ENCODE measurements at regions not wholly inside any gene's neighbourhood (a gene's known extent, or its start where the extent isn't known, plus 50 kb on each side); places are given as distances from the start of the nearest gene placed in this dataset.

DNA sequence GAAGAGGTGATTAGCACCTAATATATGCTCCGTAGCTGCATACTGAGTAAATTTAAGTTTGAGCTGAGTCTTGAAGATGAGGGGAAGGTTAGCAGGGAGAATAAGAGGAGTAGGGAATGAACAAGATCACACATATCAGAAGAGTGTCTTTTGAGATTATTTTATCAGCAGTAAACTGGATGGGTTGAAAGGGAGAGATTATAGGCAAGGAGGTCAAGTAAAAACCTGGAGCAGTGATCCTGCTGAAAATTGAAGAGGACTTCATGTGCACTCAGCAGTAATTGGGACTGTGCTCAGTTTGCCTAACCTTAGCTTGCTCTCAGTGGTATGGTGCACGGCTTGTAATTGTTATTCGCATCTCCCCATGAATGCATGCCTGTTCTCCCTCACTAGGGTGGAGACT is 79.5 kb upstream of the PICALM start:
- Histone ChIP-seq H3K27ac (ENCODE audit: low read length) (no peak overlapping the region), H3K9ac (ENCODE audit: low read length) (no peak overlapping the region), H3K4me3 (ENCODE audit: low read length) (no peak overlapping the region), H4K20me1 (ENCODE audit: low read length) (no peaks in the 10 kb centered on the region), H3K4me1 (ENCODE audit: insufficient read depth, low read length) (peaks cover 16% of the 10 kb centered on the region), H3F3A (ENCODE audit: low read length, unreplicated experiment) (no peaks in the 10 kb centered on the region), H3K4me2 (ENCODE audit: low read length) (no peak overlapping the region), H3K9me3 (ENCODE audit: low read length) (no peaks in the 10 kb centered on the region), H3K27me3 (ENCODE audit: low read length) (no peaks in the 10 kb centered on the region), H3K36me3 (ENCODE audit: low read depth, low read length) (no peaks in the 10 kb centered on the region), H2AFZ (ENCODE audit: low read length) (no peak overlapping the region), H3K79me2 (ENCODE audit: low read length) (no peaks in the 10 kb centered on the region), H3K9me2 (replicated peaks; ENCODE audit: low read length) (no peaks in the 10 kb centered on the region)
- intact Hi-C loops (cut with micrococcal nuclease) = no loop called here
- TF ChIP-seq, protein P1, sequence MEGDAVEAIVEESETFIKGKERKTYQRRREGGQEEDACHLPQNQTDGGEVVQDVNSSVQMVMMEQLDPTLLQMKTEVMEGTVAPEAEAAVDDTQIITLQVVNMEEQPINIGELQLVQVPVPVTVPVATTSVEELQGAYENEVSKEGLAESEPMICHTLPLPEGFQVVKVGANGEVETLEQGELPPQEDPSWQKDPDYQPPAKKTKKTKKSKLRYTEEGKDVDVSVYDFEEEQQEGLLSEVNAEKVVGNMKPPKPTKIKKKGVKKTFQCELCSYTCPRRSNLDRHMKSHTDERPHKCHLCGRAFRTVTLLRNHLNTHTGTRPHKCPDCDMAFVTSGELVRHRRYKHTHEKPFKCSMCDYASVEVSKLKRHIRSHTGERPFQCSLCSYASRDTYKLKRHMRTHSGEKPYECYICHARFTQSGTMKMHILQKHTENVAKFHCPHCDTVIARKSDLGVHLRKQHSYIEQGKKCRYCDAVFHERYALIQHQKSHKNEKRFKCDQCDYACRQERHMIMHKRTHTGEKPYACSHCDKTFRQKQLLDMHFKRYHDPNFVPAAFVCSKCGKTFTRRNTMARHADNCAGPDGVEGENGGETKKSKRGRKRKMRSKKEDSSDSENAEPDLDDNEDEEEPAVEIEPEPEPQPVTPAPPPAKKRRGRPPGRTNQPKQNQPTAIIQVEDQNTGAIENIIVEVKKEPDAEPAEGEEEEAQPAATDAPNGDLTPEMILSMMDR (conservative IDR thresholded peaks at IDR 0.05; ENCODE audit: low read depth, low read length) = no peak
- no peak for TF ChIP-seq EZH2 (IDR thresholded peaks at IDR 0.05; ENCODE audit: low read length, unreplicated experiment)
- no peak for TF ChIP-seq EZH2phosphoT487 (IDR thresholded peaks at IDR 0.05; ENCODE audit: borderline replicate concordance, low read length)
- CTCF ChIA-PET = no interaction called here
- ATAC-seq = no peak
- no TSS peak for BruUV-seq (replicated peaks)
- POLR2A ChIA-PET (ENCODE audit: unreplicated experiment) = no interaction called here
- DNase-seq = no peak

DNA sequence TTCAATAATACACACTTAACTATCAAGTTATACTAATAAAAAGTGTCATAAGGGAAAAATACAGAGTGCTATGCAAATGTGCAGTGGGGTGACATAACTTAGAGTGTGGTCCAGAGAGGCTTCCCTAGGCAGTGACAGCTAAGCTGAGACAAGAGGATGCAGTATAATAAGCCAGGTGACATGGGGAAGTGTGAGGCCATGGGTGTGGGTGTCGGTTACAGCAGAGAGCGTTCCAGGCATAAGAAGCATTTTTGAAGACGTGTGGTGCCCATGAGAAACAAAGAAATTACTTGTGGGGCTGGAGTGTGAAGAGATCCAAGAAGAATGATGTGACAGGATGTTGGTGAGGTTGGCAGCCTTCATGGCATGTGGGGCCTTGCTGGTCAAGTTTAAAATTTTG is 78.1 kb upstream of the PICALM start:
- Histone ChIP-seq H2AFZ (ENCODE audit: low read length) (no peak overlapping the region), H3K9ac (ENCODE audit: low read length) (no peak overlapping the region), H3K79me2 (ENCODE audit: low read length) (no peaks in the 10 kb centered on the region), H3K9me3 (ENCODE audit: low read length) (no peaks in the 10 kb centered on the region), H3K4me1 (ENCODE audit: insufficient read depth, low read length) (peaks cover 15% of the 10 kb centered on the region), H3K9me2 (replicated peaks; ENCODE audit: low read length) (no peaks in the 10 kb centered on the region), H3K27me3 (ENCODE audit: low read length) (no peaks in the 10 kb centered on the region), H4K20me1 (ENCODE audit: low read length) (no peaks in the 10 kb centered on the region), H3K4me2 (ENCODE audit: low read length) (no peak overlapping the region), H3K27ac (ENCODE audit: low read length) (no peak overlapping the region), H3K36me3 (ENCODE audit: low read depth, low read length) (no peaks in the 10 kb centered on the region), H3F3A (ENCODE audit: low read length, unreplicated experiment) (no peaks in the 10 kb centered on the region), H3K4me3 (ENCODE audit: low read length) (no peak overlapping the region)
- intact Hi-C loops (cut with micrococcal nuclease) = no loop called here
- TF ChIP-seq EZH2 (IDR thresholded peaks at IDR 0.05; ENCODE audit: low read length, unreplicated experiment) (no peak), EZH2phosphoT487 (IDR thresholded peaks at IDR 0.05; ENCODE audit: borderline replicate concordance, low read length) (no peak)
- TF ChIP-seq, protein P1 (conservative IDR thresholded peaks at IDR 0.05; ENCODE audit: low read depth, low read length) = no peak
- ChIA-PET POLR2A (ENCODE audit: unreplicated experiment) (no interaction called here), CTCF (no interaction called here)
- DNase-seq = no peak
- no peak for ATAC-seq
- BruUV-seq (replicated peaks) = no TSS peak

DNA sequence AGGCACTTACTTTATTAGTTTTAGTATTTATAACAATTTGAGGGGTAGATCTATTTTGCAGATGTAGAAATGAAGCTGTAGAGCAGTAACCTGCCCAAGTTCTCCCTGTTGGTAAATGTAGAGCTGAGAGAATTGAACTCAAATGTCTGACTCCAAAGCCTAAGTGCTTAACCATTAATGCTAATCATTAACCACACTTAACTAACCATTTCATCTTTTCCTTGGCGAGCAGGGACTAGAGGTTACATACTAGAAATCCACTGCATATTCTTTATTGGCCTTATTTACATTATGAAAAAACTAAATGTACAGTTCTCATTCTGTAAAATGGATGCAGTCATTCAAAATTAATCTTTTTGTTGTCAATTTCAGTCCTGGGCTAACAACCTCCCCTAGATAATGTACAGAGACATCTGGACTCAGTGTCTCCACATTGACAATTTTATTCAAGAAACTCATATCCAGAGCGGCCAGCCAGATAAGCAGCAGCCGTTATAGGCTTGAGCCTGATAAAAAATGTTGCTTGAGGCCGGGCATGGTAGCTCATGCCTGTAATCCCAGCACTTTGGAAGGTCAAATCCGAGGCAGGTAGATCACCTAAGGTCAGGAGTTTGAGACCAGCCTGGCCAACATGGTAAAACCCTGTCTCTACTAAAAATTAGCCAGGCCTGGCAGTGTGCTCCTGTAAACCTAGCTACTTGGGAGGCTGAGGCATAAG is 76.7 kb upstream of the PICALM start:
- H3K27ac ChIP-seq (ENCODE audit: low read length) = no peak overlapping the region
- BruUV-seq (replicated peaks) = no TSS peak

More for the DNA sequence above, 76.7 kb upstream of the PICALM start:
- H3K4me1 ChIP-seq (ENCODE audit: insufficient read depth, low read length) = 0 out of 2 replicates have a peak, but pooled peaks cover 1% of the 10 kb centered on the region
- CTCF ChIA-PET = no interaction called here
- intact Hi-C loops (cut with micrococcal nuclease) = no loop called here
- H3K36me3 ChIP-seq (ENCODE audit: low read depth, low read length) = no peaks in the 10 kb centered on the region
- TF ChIP-seq, protein P1 (conservative IDR thresholded peaks at IDR 0.05; ENCODE audit: low read depth, low read length) = no peak
- H3F3A ChIP-seq (ENCODE audit: low read length, unreplicated experiment) = no peaks in the 10 kb centered on the region
- DNase-seq (no peak), ATAC-seq (no peak)
- H3K4me2 ChIP-seq (ENCODE audit: low read length) = no peak overlapping the region
- no peak overlapping the region for H3K4me3 ChIP-seq (ENCODE audit: low read length)
- no peak overlapping the region for H3K9ac ChIP-seq (ENCODE audit: low read length)
- POLR2A ChIA-PET (ENCODE audit: unreplicated experiment) = no interaction called here
- no peak overlapping the region for H2AFZ ChIP-seq (ENCODE audit: low read length)
- no peaks in the 10 kb centered on the region for H3K79me2 ChIP-seq (ENCODE audit: low read length)
- H4K20me1 ChIP-seq (ENCODE audit: low read length) = no peaks in the 10 kb centered on the region
- no peaks in the 10 kb centered on the region for H3K27me3 ChIP-seq (ENCODE audit: low read length)
- H3K9me2 ChIP-seq (replicated peaks; ENCODE audit: low read length) = no peaks in the 10 kb centered on the region
- no peaks in the 10 kb centered on the region for H3K9me3 ChIP-seq (ENCODE audit: low read length)

All from PC-3 (cell line).